Stimulated activated CD4-positive, alpha-beta T cell treated with anti-CD3 and anti-CD28 coated beads, Interleukin-15, amount 100 ng/mL, for 24 hours (primary cell): ENCODE measurements at regions not wholly inside any gene's neighbourhood (a gene's known extent, or its start where the extent isn't known, plus 50 kb on each side); places are given as distances from the start of the nearest gene placed in this dataset.
"Not testable (repeated sequence)": the region's sequence is repeated elsewhere in the genome, so short reads cannot be mapped to it uniquely, and the experiment has no call there.

Experiments used
- DNase-seq: peaks from one replicate; pipeline ENCODE4 v3.0.0-alpha.2; 2020

DNA sequence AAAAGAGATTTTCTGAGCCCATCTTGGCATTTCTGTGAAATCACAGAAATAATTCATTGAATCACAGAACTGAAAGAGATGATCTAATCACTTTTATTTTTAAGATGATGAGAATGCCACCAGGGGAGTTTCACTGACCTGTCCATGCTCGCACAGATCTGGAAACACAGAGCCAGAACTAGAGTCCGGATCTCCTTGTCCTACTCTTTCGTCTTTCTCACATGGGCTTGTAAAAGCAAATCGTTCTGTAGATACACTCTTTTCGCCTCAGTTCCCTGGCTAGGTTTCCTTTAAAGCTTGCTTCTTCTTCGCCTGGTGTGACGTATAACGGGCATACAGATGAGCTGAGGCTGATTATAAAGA is 122.5 kb upstream of the SPRED1 start:
- DNase-seq, result no peak

- DNase-seq, result no peak
Measured at GRCh38 chr15:38130740-38131498, 121.7 kb upstream of the SPRED1 start.

GRCh38 chr15:38134252-38134651 is 118.4 kb upstream of the SPRED1 start:
- DNase-seq, result no peak

GRCh38 chr15:38142195-38142594 is 110.4 kb upstream of the SPRED1 start:
- DNase-seq, result not testable (repeated sequence)

- DNase-seq, result no peak
Measured at GRCh38 chr15:38144921-38145320, 107.7 kb upstream of the SPRED1 start.

- no peak for DNase-seq
Measured at GRCh38 chr15:38145651-38146111, 107.0 kb upstream of the SPRED1 start.

DNA sequence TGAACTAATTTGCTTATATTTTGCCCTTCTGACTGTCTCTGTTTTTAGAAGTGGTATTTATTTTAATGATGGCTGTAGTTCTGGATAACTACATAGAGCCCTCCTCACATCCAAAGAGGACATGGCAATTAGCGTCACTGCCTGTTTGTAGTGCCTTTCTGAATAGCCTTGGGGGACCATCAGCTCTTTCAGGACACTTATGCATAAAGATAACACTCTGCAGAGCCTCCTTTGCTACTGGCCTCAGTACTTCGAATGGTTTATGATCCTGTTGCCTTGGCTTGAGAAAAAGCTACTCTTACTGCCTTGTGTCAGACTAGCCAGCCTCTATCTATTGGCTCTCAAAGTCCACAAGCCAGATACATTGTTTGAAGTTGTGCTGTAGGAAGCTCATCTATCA is 105.4 kb upstream of the SPRED1 start:
- no peak for DNase-seq

GRCh38 chr15:38148471-38148870 is 104.2 kb upstream of the SPRED1 start:
- DNase-seq, result no peak

DNA sequence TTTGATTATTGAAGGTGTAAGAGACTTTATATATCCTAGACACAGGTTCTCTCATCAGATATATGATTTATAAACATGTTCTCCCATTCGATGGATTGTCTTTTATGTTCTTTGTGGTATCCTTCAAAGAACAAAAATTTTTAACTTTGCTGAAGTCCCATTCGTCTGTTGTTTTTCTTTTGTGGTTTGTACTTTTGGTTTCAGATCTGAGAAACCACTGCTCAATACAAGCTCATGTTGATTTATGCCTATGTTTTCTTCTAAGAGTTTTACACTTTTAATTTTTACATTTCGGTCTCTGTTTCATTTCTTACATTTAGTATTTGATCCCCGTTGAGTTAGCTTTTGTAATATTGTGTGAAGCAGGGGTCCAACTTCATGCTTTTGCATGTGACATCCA is 103.3 kb upstream of the SPRED1 start:
- no peak for DNase-seq

- no peak for DNase-seq
Measured at GRCh38 chr15:38150148-38150547, 102.5 kb upstream of the SPRED1 start.

DNA sequence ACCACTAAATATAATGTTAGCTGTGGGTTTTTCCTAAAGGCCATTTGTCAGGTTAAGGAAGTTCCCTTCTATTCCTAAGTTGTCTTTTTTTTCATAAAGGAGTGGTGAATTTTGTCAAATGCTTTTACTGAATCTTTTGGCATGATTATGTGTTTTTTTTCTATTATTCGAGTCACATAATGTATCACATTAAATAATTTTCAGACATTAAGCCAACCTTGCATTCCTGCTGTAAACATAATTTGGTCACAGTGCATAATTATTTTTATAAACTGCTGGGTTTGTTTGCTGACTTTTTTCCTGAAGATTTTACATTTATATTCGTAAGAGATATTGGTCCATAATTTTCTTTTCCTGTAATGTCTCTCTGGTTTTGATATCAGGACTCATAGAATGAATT is 101.8 kb upstream of the SPRED1 start:
- no peak for DNase-seq

DNA sequence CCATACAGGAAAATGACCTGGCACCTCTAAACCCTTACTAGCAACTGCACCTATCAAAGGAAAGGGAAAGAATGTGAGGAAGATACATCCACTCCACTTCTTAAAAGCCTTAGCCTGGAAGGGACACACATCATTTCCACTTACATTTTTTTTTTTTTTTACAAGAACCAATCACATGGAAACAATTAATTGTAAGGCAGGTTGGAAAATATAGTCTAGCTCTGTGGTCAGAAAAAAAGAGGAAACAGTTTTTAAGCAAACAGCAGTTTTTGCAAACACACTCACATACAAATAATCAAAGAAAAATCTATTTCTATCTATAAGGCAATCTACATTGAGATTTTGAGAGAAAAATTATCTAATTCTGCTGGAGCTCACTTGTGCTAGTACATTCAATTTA is 98.9 kb upstream of the SPRED1 start:
- DNase-seq, result no peak

GRCh38 chr15:38154255-38154654 is 98.4 kb upstream of the SPRED1 start:
- no peak for DNase-seq

DNA sequence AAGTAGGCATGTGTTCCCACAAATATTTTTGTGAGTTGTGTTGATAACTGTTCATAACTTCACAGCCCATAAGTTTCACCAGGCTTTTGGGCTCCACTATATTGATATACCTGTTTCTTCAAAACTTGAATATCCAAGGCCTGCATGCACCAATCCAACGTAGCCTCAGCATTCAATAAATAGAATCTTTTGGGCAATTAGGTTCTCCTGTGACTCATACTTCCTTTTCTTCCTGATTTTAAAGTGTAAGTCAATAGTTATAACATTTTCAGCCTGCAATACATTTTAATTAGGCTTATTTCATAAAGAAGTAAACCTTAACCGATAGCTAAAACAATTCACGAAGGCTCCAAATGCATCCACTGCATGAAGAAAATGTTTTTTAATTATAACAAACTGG is 97.8 kb upstream of the SPRED1 start:
- no peak for DNase-seq

DNA sequence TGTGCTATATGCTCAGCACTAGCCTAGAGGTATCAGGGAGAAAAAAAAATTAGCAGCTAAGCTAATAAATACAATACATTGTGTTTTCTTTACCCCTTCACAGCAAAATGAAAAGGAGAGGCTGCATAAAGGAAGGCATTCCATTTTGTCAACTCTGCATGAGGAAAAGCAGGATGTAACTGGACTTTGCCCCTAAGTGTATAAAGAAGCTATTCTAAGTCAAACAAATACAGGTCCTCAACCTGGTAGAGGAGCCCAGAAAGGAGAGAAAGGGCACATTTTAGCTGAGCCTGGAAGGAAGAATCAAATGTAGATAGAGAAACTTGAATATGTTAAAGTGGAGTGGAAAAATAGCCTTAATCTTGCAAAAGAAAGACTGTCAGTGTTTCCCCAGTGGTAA is 89.0 kb upstream of the SPRED1 start:
- DNase-seq, result no peak

DNA sequence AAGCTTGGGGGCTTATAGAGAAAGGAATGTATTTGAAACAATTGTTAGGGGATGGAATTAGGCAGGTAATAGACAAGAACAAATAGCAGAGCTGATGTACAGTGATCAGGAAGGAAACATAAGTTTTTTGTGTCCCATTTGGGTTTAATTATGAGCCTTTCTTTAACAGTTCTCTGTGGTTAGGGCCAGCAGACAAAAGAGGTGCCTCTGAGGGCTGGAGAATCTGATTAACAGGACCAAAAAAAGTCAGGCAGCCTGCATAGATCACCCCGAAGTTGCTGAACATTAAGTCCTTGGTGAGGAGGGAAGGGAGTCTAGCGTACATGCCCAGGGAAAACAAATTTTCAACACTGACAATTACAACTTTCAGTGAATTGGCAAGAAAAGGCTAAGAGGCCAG is 88.6 kb upstream of the SPRED1 start:
- no peak for DNase-seq

- no peak for DNase-seq
Measured at GRCh38 chr15:38164507-38164906, 88.1 kb upstream of the SPRED1 start.

GRCh38 chr15:38168467-38169070 is 84.1 kb upstream of the SPRED1 start:
- DNase-seq, result no peak

GRCh38 chr15:38171973-38172372 is 80.7 kb upstream of the SPRED1 start:
- DNase-seq, result no peak

GRCh38 chr15:38174691-38175090 is 77.9 kb upstream of the SPRED1 start:
- no peak for DNase-seq

DNA sequence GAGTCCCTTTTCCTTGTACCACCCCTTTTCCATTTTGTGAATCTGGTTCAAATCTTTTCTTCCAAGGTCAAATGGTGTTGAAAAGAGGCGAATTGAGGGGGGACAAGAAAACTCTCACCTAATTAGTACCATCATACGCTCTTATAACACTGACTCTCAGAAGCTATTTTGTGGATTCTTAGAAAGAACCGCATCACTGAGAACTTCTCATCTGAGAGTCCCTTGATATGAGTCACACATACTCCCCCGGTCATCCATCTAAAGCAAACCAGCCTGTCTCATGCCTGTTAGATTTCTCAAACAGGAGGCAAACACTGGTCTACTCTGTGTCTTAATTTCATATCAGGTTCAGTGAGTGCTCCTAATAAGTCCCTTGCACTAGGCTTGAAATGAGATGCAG is 76.5 kb upstream of the SPRED1 start:
- DNase-seq, result no peak

- DNase-seq, result no peak
Measured at GRCh38 chr15:38176691-38177090, 75.9 kb upstream of the SPRED1 start.

- no peak for DNase-seq
Measured at GRCh38 chr15:38182900-38183299, 69.7 kb upstream of the SPRED1 start.

DNA sequence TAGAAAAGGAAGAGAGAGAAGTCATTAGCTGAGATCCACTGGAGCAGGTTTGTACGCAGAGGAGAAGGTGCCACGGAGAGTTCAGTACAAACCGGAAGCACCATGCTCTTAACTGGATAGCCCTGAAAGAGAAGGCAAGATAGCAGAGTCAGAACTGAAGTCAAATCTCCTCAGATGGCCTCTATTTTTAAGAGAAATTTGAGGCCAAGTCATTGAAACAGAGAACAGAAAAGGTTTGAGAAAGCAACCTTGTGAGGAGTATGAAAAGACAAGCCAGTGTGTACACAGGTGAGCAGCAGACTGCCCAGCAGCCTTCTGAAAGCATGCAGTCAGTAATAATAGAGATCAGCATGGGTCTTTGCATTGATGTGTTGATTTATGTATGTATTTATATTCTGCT is 66.1 kb upstream of the SPRED1 start:
- no peak for DNase-seq
